Prostate gland (tissue), 2 donors: ENCODE measurements at regions not wholly inside any gene's neighbourhood (a gene's known extent, or its start where the extent isn't known, plus 50 kb on each side); places are given as distances from the start of the nearest gene placed in this dataset.
"Not testable (repeated sequence)": the region's sequence is repeated elsewhere in the genome, so short reads cannot be mapped to it uniquely, and the experiment has no call there.

Experiments
- DNase-seq: peaks from one replicate; pipeline ENCODE4 v3.0.0-alpha.2; 2019; ENCODE audit warnings: low spot score
- H3K27ac ChIP-seq, 2 donors: fragments of 200-600 bp; sonication (generic); 2 replicates each; pipeline ENCODE4 v1.5.1; 2017 to 2019
- H3K27me3 ChIP-seq: fragments of 200-600 bp; sonication (generic); replicated peaks from 2 replicates; pipeline ENCODE4 v1.5.1; 2019; ENCODE audit not compliant: insufficient read depth
- H3K36me3 ChIP-seq, 2 donors: fragments of 200-600 bp; sonication (generic); 1 replicate in 1 of 2; 2 replicates in 1 of 2; pipeline versions ENCODE4 v1.5.1 to v1.8.1; 2017 to 2019
- H3K4me1 ChIP-seq: fragments of 200-600 bp; sonication (generic); replicated peaks from 2 replicates; pipeline ENCODE4 v1.5.1; 2019
- H3K4me3 ChIP-seq, 2 donors: fragments of 200-600 bp; sonication (generic); 2 replicates each; pipeline ENCODE4 v1.5.1; 2017 to 2019
- H3K9me3 ChIP-seq: fragments of 200-600 bp; sonication (generic); 2 replicates; pipeline ENCODE4 v1.5.1; 2017
- POLR2A ChIP-seq: fragments of 450-650 bp; IDR thresholded peaks from one replicate; pipeline ENCODE4 v1.6.1; 2016; ENCODE audit warnings: antibody characterized with exemption, mild to moderate bottlenecking
- POLR2AphosphoS5 ChIP-seq: sonication (generic); formaldehyde crosslinking; IDR thresholded peaks from one replicate; pipeline ENCODE4 v1.6.1; 2017; ENCODE audit warnings: antibody characterized with exemption
- WGBS: methylation state at CpG from one replicate; pipeline ENCODE4 v1.1.5; 2018; 5-methylcytosine and 5-hydroxymethylcytosine counted together
- intact Hi-C: fragments of 100-400 bp; cut with DNase I; formaldehyde crosslinking; loops from one replicate; pipeline ENCODE4 v1.14.2; 2022

DNA sequence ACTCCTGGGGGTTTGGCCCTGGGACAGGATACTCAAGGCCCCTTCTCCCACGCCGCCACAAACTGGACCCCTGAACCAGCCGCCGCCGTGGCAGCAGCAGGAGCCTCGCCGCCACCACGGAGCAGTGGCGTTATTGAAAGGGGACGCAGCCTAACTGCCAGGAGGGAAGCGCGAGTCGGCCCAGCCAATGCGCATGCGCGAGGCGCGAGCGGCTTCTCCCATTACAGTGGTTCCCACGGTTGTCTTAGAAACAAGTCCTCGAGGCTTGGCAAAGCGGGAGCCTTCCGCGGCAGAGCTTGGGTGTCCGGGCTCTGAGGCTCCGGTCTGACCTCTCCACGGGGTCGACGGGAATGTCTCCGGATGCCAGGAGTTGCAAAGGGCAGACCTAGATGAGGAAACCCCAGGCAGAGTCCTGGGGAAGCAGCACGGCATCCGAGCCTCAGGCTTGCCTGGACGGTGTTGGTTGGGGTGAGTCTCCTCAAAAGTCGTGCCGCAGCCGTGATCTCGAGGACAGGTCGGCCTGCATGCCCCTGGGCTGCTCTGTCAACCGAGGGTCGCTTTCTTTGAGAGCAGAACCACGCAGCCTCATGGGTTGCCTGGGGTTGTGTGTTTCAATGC, 360.6 kb upstream of the ZNF337 start:
- DNase-seq, intact Hi-C loops, H3K4me1 ChIP-seq, H3K4me3 ChIP-seq, H3K27ac ChIP-seq, H3K9me3 ChIP-seq, H3K27me3 ChIP-seq, H3K36me3 ChIP-seq: not testable (repeated sequence)
- WGBS, result no CpG with 5 or more reads among the region's 41 CpGs

- intact Hi-C loops, H3K4me3 ChIP-seq, H3K27ac ChIP-seq, H3K27me3 ChIP-seq, H3K4me1 ChIP-seq, DNase-seq, H3K9me3 ChIP-seq, H3K36me3 ChIP-seq: not testable (repeated sequence)
- 100% methylated on average over 2 of the region's 4 CpGs for WGBS
Observed at GRCh38 chr20:26025792-26026191, 329.1 kb upstream of the ZNF337 start.

DNA sequence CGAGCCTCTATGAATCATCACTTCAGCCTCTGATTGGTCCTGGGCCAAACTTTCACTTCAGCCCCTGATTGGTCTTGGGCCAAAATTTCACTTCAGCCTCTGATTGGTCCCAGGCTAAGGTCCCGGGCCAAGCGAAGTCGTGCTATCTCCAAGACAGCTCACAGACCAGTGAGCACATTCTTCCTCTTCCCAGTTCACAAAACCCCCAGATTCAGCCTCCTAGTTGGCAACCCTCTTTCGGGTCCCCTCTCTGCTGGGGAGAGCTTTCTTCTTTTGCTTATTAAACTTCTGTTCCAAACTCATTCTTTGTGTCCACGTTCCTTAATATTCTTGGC, 314.3 kb upstream of the ZNF337 start:
- H3K9me3 ChIP-seq, H3K36me3 ChIP-seq, H3K4me3 ChIP-seq, intact Hi-C loops, H3K4me1 ChIP-seq, DNase-seq, H3K27ac ChIP-seq, H3K27me3 ChIP-seq: not testable (repeated sequence)
- no CpG with 5 or more reads among the region's 6 CpGs for WGBS

GRCh38 chr20:26010224-26010941, 313.7 kb upstream of the ZNF337 start:
- 6% methylated on average over 7 of the region's 13 CpGs for WGBS
- peak overlapping the region; percentile 45 to 55 for H3K4me3 ChIP-seq
- intact Hi-C loops, H3K27me3 ChIP-seq, DNase-seq, H3K36me3 ChIP-seq, H3K4me1 ChIP-seq, H3K9me3 ChIP-seq: not testable (repeated sequence)
- peak overlapping the region; percentile 55 to 64 for H3K27ac ChIP-seq

DNA sequence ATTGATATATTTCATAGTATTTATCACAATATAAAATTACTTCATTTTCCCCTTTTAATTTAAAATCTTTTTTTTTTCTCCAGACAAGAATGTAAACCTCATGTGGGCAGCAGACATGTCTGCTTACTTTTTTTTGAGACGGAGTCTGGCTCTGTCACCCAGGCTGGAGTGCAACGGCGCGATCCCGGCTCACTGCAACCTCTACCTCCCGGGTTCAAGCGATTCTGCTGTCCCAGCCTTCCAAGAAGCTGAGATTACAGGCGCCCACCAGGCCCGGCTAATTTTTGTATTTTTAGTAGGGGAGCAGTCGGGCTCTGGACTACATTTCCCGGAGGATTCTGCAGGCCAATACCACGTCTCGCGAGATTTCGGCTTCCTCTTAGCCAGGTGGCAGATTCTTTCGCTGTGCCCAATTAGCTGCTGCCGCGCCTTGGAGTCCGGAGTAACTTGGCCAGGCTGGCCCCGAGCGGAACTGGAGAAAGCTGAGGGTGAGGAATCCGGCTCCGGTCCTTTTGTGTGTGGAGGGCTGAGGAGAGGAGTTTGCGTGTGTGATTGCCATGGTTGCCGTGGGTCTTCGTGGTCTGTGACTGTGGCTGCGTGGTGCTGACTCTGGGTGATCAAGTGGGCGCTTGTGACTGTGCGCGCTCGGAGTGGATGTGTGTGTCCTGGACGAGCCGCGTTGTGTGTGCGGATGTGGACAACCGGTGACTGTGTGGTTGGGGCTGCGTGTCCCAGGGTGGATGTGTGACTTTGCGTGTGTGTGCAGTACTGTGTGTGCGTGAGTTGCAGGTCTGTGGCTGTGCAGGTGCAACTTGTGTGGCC, 313.0 kb upstream of the ZNF337 start:
- H3K36me3 ChIP-seq, intact Hi-C loops, H3K4me1 ChIP-seq, H3K27me3 ChIP-seq, H3K9me3 ChIP-seq: not testable (repeated sequence)
- TF ChIP-seq POLR2A (peak; percentile 62), POLR2AphosphoS5 (peak; percentile 53)
- H3K27ac ChIP-seq, result peak overlapping the region; percentile 55 to 64
- DNase-seq, result peak; percentile 89
- 24% methylated on average over 39 of the region's 39 CpGs for WGBS
- H3K4me3 ChIP-seq, result peak overlapping the region; percentile 45 to 55

DNA sequence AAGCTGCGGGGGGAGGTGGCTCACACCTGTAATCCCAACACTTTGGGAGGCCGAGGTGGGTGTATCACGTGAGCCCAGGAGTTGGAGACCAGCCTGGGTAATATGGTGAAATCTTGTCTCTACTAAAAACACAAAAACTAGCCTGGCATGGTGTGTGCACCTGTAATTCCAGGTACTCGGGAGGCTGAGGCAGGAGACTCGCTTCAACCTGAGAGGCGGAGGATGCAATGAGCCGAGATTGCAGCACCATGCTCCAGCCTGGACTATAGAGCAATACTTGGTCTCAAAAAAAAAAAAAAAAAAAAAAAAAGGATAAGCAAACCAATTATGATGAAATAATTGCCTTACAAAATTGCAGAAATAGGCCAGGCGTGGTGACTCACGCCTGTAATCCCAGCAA, 311.4 kb upstream of the ZNF337 start:
- H3K27me3 ChIP-seq, H3K36me3 ChIP-seq, H3K27ac ChIP-seq, H3K4me3 ChIP-seq, H3K4me1 ChIP-seq, intact Hi-C loops, DNase-seq, H3K9me3 ChIP-seq: not testable (repeated sequence)
- 95% methylated on average over 8 of the region's 9 CpGs for WGBS

- 95% methylated on average over 4 of the region's 4 CpGs for whole genome bisulfite sequencing
- H3K27me3 ChIP-seq, H3K4me3 ChIP-seq, H3K27ac ChIP-seq, H3K36me3 ChIP-seq, H3K9me3 ChIP-seq, DNase-seq, H3K4me1 ChIP-seq, intact Hi-C loops: not testable (repeated sequence)
Observed at GRCh38 chr20:26006164-26006563, 309.5 kb upstream of the ZNF337 start.

- H3K36me3 ChIP-seq, H3K4me1 ChIP-seq, H3K27me3 ChIP-seq, H3K9me3 ChIP-seq, DNase-seq, H3K27ac ChIP-seq, intact Hi-C loops, H3K4me3 ChIP-seq: not testable (repeated sequence)
- WGBS, result 65% methylated on average over 3 of the region's 3 CpGs
Observed at GRCh38 chr20:26003959-26004358, 307.3 kb upstream of the ZNF337 start.

DNA sequence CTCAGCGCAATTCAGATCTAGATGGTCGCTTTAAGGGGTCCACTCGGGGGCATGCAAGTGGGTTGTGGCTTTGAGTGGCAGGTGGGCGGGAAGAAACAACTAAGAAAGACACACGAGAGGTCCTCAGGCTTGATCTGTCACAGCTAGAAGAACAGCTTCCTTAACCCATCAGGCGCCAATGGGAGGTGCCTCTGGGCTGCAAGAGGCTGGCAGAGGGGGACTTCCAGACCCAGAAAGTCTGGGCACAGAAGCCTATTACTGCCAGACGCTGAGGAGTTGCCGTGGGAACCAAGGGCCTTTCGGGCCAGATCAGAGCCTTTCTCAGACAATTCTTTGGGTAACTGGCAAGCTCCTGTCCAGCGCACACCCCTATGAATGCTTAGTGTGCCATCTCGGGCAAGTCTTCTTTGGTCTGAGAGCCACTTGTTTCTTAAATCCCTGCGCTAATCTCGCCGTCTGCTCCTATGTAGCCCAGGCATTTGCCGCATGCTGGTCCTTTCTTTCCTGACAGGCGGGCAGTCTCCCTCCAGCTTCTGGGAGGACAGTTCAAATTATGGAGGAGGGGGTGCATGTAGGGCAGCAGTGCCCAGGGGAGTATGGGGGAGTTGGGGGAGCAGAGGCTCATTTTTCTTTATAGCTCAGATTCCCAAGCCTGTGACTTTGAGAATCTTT, 300.9 kb upstream of the ZNF337 start:
- H3K36me3 ChIP-seq, H3K27ac ChIP-seq, H3K27me3 ChIP-seq, H3K4me1 ChIP-seq, DNase-seq, H3K4me3 ChIP-seq, intact Hi-C loops, H3K9me3 ChIP-seq: not testable (repeated sequence)
- 74% methylated on average over 16 of the region's 16 CpGs for WGBS
